ENCODE measurements at regions not wholly inside any gene's neighbourhood (a gene's known extent, or its start where the extent isn't known, plus 50 kb on each side); places are given as distances from the start of the nearest gene placed in this dataset.

DNA sequence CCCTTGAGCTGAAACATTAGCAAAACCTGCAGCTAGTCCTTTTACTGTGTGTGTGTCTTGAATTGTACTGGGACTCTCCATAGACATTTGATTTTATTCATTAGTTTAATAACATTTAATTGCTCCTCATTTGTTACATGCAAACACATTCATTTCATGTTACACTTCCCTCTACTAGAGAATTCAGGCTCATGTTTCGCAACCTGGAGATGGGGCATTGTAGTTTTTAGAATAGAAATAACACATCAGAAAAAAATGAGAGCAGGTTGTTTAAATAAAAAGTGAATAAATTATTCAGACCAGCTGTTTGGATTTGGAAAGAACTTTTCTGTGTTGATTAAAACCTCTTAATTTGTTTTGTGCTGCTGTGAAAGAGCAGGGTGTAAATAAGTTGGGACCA is 243.9 kb downstream of the ETV1 start:
- TF ChIP-seq, protein P1, sequence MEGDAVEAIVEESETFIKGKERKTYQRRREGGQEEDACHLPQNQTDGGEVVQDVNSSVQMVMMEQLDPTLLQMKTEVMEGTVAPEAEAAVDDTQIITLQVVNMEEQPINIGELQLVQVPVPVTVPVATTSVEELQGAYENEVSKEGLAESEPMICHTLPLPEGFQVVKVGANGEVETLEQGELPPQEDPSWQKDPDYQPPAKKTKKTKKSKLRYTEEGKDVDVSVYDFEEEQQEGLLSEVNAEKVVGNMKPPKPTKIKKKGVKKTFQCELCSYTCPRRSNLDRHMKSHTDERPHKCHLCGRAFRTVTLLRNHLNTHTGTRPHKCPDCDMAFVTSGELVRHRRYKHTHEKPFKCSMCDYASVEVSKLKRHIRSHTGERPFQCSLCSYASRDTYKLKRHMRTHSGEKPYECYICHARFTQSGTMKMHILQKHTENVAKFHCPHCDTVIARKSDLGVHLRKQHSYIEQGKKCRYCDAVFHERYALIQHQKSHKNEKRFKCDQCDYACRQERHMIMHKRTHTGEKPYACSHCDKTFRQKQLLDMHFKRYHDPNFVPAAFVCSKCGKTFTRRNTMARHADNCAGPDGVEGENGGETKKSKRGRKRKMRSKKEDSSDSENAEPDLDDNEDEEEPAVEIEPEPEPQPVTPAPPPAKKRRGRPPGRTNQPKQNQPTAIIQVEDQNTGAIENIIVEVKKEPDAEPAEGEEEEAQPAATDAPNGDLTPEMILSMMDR (conservative IDR thresholded peaks at IDR 0.05 in 1 of 2, IDR thresholded peaks at IDR 0.05 in 1 of 2; ENCODE audit: extremely low read depth in 1 of 2, insufficient read depth in 1 of 2, low read depth in 1 of 2, low read length in 2 of 2): no peak
- TF ChIP-seq EZH2 (IDR thresholded peaks at IDR 0.05; ENCODE audit: borderline replicate concordance, low read length): no peak
